NB4 (cell line): ENCODE measurements at regions not wholly inside any gene's neighbourhood (a gene's known extent, or its start where the extent isn't known, plus 50 kb on each side); places are given as distances from the start of the nearest gene placed in this dataset.

ENCODE experiments used
- DNase-seq: peaks from one replicate; pipeline ENCODE4 v3.0.0; 2010; ENCODE audit warnings: low read depth
- H3K4me3 ChIP-seq: one replicate; pipeline ENCODE4 v1.5.1; 2011; ENCODE audit warnings: mild to moderate bottlenecking, low read depth, low read length, moderate library complexity
- MYC ChIP-seq: IDR thresholded peaks from 2 replicates; pipeline ENCODE4 v1.6.1; 2011; ENCODE audit warnings: low read depth, low read length
- POLR2A ChIP-seq: IDR thresholded peaks from 2 replicates; pipeline ENCODE4 v1.6.1; 2011; ENCODE audit warnings: mild to moderate bottlenecking; ENCODE audit not compliant: insufficient read length; ENCODE audit errors: extremely low read depth
- TF ChIP-seq, protein P1 (sequence below): IDR thresholded peaks from one replicate; pipeline ENCODE4 v1.5.1; 2012; ENCODE audit warnings: low read depth, low read length
- TF ChIP-seq, protein P2 (sequence below): IDR thresholded peaks from 2 replicates; pipeline ENCODE4 v1.6.1; 2011; ENCODE audit warnings: low read depth, low read length

GRCh38 chr12:87689196-87689595 lies 340.0 kb downstream of the C12orf50 start:
- no peak for DNase-seq
- TF ChIP-seq POLR2A (no peak), MYC (no peak)
- TF ChIP-seq, protein P1, sequence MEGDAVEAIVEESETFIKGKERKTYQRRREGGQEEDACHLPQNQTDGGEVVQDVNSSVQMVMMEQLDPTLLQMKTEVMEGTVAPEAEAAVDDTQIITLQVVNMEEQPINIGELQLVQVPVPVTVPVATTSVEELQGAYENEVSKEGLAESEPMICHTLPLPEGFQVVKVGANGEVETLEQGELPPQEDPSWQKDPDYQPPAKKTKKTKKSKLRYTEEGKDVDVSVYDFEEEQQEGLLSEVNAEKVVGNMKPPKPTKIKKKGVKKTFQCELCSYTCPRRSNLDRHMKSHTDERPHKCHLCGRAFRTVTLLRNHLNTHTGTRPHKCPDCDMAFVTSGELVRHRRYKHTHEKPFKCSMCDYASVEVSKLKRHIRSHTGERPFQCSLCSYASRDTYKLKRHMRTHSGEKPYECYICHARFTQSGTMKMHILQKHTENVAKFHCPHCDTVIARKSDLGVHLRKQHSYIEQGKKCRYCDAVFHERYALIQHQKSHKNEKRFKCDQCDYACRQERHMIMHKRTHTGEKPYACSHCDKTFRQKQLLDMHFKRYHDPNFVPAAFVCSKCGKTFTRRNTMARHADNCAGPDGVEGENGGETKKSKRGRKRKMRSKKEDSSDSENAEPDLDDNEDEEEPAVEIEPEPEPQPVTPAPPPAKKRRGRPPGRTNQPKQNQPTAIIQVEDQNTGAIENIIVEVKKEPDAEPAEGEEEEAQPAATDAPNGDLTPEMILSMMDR, result no peak
- TF ChIP-seq, protein P2, sequence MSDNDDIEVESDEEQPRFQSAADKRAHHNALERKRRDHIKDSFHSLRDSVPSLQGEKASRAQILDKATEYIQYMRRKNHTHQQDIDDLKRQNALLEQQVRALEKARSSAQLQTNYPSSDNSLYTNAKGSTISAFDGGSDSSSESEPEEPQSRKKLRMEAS, result no peak
- H3K4me3 ChIP-seq, result no peak overlapping the region

GRCh38 chr12:87687362-87687761 lies 341.8 kb downstream of the C12orf50 start:
- TF ChIP-seq POLR2A, result no peak
- TF ChIP-seq, protein P1, result no peak
- TF ChIP-seq, protein P2, result no peak
- no peak for TF ChIP-seq MYC
- no peak for DNase-seq
- no peak overlapping the region for H3K4me3 ChIP-seq

DNA sequence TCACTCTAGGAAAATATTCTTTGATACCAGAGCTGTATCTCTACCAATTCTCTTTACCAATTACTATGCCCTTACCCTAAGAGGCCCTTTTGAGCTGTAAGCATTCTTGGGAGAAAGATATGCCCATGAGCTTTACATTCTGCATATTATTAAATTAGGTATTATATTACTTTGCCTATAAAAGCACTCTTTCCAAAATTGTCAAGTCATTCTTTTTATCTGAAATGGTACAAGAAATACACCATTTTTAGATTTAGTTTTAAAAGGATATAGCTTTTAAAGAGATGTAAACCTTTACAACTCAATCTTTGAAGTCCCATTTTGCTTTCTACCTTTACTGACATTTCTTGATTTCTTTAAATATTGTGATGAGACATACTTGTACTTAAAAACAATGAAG lies 343.5 kb downstream of the C12orf50 start:
- DNase-seq, result no peak
- no peak overlapping the region for H3K4me3 ChIP-seq
- TF ChIP-seq, protein P2, result no peak
- TF ChIP-seq MYC, result no peak
- TF ChIP-seq POLR2A, result no peak
- TF ChIP-seq, protein P1, result no peak

GRCh38 chr12:87679251-87679650 lies 349.9 kb downstream of the C12orf50 start:
- no peak overlapping the region for H3K4me3 ChIP-seq
- DNase-seq, result no peak
- no peak for TF ChIP-seq MYC
- TF ChIP-seq POLR2A, result no peak
- TF ChIP-seq, protein P2, result no peak
- TF ChIP-seq, protein P1, result no peak

DNA sequence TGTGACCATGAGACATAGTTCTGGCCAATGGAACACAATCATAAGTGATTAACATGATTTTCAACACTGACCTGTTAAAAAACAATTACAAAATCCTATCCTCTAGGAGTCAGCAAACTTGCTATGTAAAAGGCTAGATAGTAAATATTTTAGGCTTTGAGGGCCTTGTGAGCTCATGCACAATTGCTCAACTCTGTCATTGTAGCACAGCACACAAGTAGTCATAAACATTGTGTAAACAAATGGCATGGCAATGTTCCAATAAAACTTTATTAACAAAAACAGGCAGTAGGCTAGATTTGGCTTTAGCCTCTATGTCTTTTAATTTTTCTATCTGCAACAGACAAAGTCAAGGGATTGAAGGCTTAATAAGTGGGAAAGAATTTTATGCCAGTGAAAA lies 350.7 kb downstream of the C12orf50 start:
- H3K4me3 ChIP-seq, result no peak overlapping the region
- DNase-seq, result no peak
- TF ChIP-seq, protein P1, result no peak
- TF ChIP-seq, protein P2, result no peak
- TF ChIP-seq POLR2A (no peak), MYC (no peak)

- TF ChIP-seq, protein P2, result no peak
- TF ChIP-seq POLR2A (no peak), MYC (no peak)
- TF ChIP-seq, protein P1, result no peak
Observed at GRCh38 chr12:87676731-87677130, 352.5 kb downstream of the C12orf50 start.

More at GRCh38 chr12:87676731-87677130, 352.5 kb downstream of the C12orf50 start:
- H3K4me3 ChIP-seq, result no peak overlapping the region
- DNase-seq, result no peak
